Adrenal gland (tissue), 9 donors: ENCODE measurements at regions not wholly inside any gene's neighbourhood (a gene's known extent, or its start where the extent isn't known, plus 50 kb on each side); places are given as distances from the start of the nearest gene placed in this dataset.

Experiments
- DNase-seq, 7 donors: peaks; one replicate each; pipeline ENCODE4 v3.0.0-alpha.2; 2019 to 2020
- H3K27ac ChIP-seq, 5 donors: fragments of 200-600 bp; sonication (generic) in 4 of 5; 1 replicate in 3 of 5; 2 replicates in 2 of 5; pipeline versions ENCODE4 v1.5.1 to v1.8.0; 2016 to 2020; ENCODE audit warnings: mild to moderate bottlenecking in 1 of 5
- H3K27me3 ChIP-seq: fragments of 200-600 bp; 2 replicates; pipeline ENCODE4 v1.8.0; 2021
- H3K36me3 ChIP-seq, 2 donors: fragments of 200-600 bp; replicated peaks in 1 of 2; 1 replicate in 1 of 2; 2 replicates in 1 of 2; pipeline versions ENCODE4 v1.5.1 to v1.8.0; 2018 to 2022
- H3K4me1 ChIP-seq, 2 donors: fragments of 200-600 bp; replicated peaks in 1 of 2; 1 replicate in 1 of 2; 2 replicates in 1 of 2; pipeline versions ENCODE4 v1.5.1 to v1.8.0; 2018 to 2021
- H3K4me3 ChIP-seq, 4 donors: fragments of 200-600 bp; sonication (generic) in 3 of 4; one replicate each; pipeline ENCODE4 v1.5.1; 2016 to 2018
- H3K9me3 ChIP-seq, 3 donors: fragments of 200-600 bp; sonication (generic) in 1 of 3; replicated peaks in 1 of 3; 1 replicate in 2 of 3; 2 replicates in 1 of 3; pipeline versions ENCODE4 v1.5.1 to v1.8.0; 2016 to 2021
- POLR2A ChIP-seq, 2 donors: fragments of 450-650 bp; IDR thresholded peaks; one replicate each; pipeline ENCODE4 v1.6.1; 2017; ENCODE audit warnings: antibody characterized with exemption in 2 of 2, mild to moderate bottlenecking in 2 of 2, moderate library complexity in 1 of 2
- WGBS, 4 donors: extraction: QIAGEN DNeasy Blood & Tissue Kit in 2 of 4; methylation state at CpG; one replicate each; pipeline versions ENCODE4 v1.1.5 to v1.1.7; 2013 to 2017; 5-methylcytosine and 5-hydroxymethylcytosine counted together
- intact Hi-C, 2 donors: fragments of 100-400 bp; cut with DNase I; formaldehyde crosslinking; loops; one replicate each; pipeline versions ENCODE4 v1.14.1 to v1.15.0; 2022 to 2023
- TF ChIP-seq, protein P1 (sequence below), 6 experiments: fragments of 450-650 bp in 4 of 6; fragments of 200-600 bp in 2 of 6; sonication (generic) in 1 of 6; IDR thresholded peaks; 1 replicate in 5 of 6; 2 replicates in 1 of 6; pipeline versions ENCODE4 v1.5.1 to v1.8.0; 2016 to 2021; ENCODE audit warnings: antibody characterized with exemption in 6 of 6, mild to moderate bottlenecking in 2 of 6, moderate library complexity in 1 of 6
- donor health status: healthy with polysubstance abuse.
- donor health status: Bipolar disorder and iron deficiency.
- donor health status: DM: yes; HTN: yes; CAD: no.
- donor health status: DM: no; HTN: no; CAD: no.
- donor health status: DM: no; HTN: no; CAD: no.

DNA sequence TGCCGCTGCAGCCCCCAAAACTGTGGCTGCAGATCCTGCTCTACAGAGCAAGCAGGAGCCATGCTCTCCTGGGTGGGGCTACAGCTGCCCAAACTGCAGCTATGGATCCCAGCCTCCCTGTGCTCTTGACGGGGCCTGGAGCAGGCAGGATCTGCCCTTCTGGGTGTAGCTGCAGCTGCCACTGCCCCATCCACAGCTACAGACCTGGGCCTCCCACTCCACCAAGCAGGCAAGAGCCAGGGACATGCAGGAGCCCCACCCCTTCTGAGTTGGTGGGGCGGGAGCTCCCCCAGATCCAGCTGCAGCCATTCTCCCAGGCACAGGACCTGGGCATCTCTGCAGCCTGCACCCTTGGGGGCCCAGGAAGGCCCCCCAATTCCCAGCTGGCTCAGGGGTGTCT is 551.2 kb upstream of the CA10 start:
- no peaks in the 10 kb centered on the region for H3K9me3 ChIP-seq
- DNase-seq = no peak
- whole genome bisulfite sequencing, 4 donors = 78% methylated on average over 3 of the region's 3 CpGs; no CpG with 5 or more reads in 2 of the 4 donors
- H3K4me1 ChIP-seq = no peaks in the 10 kb centered on the region
- no peak overlapping the region for H3K4me3 ChIP-seq
- H3K36me3 ChIP-seq = no peaks in the 10 kb centered on the region
- H3K27me3 ChIP-seq = no peaks in the 10 kb centered on the region
- intact Hi-C loops = no loop called here
- no peak overlapping the region for H3K27ac ChIP-seq
- TF ChIP-seq, protein P1, sequence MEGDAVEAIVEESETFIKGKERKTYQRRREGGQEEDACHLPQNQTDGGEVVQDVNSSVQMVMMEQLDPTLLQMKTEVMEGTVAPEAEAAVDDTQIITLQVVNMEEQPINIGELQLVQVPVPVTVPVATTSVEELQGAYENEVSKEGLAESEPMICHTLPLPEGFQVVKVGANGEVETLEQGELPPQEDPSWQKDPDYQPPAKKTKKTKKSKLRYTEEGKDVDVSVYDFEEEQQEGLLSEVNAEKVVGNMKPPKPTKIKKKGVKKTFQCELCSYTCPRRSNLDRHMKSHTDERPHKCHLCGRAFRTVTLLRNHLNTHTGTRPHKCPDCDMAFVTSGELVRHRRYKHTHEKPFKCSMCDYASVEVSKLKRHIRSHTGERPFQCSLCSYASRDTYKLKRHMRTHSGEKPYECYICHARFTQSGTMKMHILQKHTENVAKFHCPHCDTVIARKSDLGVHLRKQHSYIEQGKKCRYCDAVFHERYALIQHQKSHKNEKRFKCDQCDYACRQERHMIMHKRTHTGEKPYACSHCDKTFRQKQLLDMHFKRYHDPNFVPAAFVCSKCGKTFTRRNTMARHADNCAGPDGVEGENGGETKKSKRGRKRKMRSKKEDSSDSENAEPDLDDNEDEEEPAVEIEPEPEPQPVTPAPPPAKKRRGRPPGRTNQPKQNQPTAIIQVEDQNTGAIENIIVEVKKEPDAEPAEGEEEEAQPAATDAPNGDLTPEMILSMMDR (IDR thresholded peaks at IDR 0.05) = no peak

DNA sequence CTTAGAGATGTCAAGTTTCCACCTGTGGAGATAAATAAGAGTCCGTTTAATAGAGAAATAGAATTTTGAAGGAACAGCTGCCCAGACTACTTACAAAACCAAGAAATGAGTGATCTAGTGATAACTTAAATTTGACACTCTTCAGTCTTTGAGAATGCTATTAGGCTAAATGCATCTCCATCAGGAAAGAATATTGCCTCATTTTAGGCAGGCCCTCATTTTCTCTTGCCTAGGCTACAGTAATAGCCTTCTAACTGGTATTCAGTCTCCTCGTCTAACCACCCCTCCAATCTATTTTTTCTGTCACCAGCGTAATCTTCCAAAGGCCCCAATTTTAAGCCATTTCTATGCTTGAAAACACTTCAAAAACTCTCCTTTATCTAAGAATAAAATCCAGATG is 537.8 kb upstream of the CA10 start:
- Histone ChIP-seq H3K27me3 (no peaks in the 10 kb centered on the region), H3K4me1 (no peaks in the 10 kb centered on the region), H3K9me3 (no peaks in the 10 kb centered on the region), H3K4me3 (no peak overlapping the region), H3K27ac (no peak overlapping the region), H3K36me3 (no peaks in the 10 kb centered on the region)
- no peak for DNase-seq
- TF ChIP-seq, protein P1 (IDR thresholded peaks at IDR 0.05) = no peak
- no peak for TF ChIP-seq POLR2A (IDR thresholded peaks at IDR 0.05)
- WGBS, 4 donors = 72 to 85% (median 79%) methylated on average over 3 of the region's 3 CpGs
- intact Hi-C loops = no loop called here

DNA sequence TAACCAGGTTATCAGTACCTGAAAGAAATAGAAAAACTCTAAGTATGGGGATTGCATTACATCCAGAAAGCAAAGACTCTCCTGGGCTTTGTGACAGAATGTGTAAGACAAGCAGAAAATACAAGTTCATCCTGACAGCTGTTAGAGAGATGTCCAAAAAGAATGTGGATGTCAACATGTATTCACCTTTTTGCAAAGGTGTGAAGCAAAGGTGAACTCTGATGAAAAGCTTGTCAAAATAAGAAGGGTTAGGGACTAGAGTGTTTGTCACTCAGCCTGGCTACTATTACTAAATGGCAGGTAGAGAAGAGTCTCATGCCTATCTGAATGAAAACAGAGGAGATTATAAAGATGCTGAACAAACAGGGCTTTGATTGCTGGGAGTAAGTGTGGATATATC is 527.6 kb upstream of the CA10 start:
- Histone ChIP-seq H3K9me3 (no peaks in the 10 kb centered on the region), H3K27ac (no peak overlapping the region), H3K4me1 (no peaks in the 10 kb centered on the region), H3K27me3 (no peaks in the 10 kb centered on the region), H3K4me3 (no peak overlapping the region), H3K36me3 (no peaks in the 10 kb centered on the region)
- TF ChIP-seq, protein P1 (IDR thresholded peaks at IDR 0.05) = no peak
- no peak for TF ChIP-seq POLR2A (IDR thresholded peaks at IDR 0.05)
- intact Hi-C loops = no loop called here
- no peak for DNase-seq

DNA sequence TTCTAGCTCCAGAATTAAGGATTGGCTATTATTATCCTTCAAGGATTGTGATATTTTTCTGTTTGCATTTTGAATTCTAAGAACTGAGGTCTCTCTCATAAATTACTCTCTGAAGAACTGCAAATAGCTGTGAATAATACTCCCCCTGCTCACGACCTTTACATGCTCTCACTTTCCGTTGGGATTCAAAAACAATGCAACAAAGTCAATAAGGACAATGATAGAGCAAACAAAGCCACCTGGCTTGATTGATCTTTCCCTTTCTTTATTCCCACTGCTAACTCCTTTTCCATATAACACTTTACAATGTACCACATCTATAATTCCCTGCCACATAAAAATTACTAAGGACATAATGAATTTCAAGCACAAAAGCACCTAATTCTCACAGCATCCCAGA is 523.0 kb upstream of the CA10 start:
- H3K4me3 ChIP-seq = no peak overlapping the region
- no peak overlapping the region for H3K27ac ChIP-seq
- H3K9me3 ChIP-seq = no peaks in the 10 kb centered on the region
- no peak for DNase-seq
- no peaks in the 10 kb centered on the region for H3K36me3 ChIP-seq
- 6 to 25% (median 7%) methylated on average over 2 of the region's 2 CpGs for WGBS, 4 donors
- TF ChIP-seq POLR2A (IDR thresholded peaks at IDR 0.05) = no peak
- TF ChIP-seq, protein P1 (IDR thresholded peaks at IDR 0.05) = no peak
- no peaks in the 10 kb centered on the region for H3K27me3 ChIP-seq
- no peaks in the 10 kb centered on the region for H3K4me1 ChIP-seq
- intact Hi-C loops = no loop called here
